ENCODE measurements at regions not wholly inside any gene's neighbourhood (a gene's known extent, or its start where the extent isn't known, plus 50 kb on each side); places are given as distances from the start of the nearest gene placed in this dataset.

GRCh38 chr12:91307957-91308670, 125.5 kb upstream of the DCN start:
- no peak for TF ChIP-seq POLR2A (IDR thresholded peaks at IDR 0.05)
- TF ChIP-seq CTCF (IDR thresholded peaks at IDR 0.05): no peak
- no peak for TF ChIP-seq POLR2AphosphoS5 (IDR thresholded peaks at IDR 0.05)
- no peak for TF ChIP-seq EP300 (IDR thresholded peaks at IDR 0.05)
